ENCODE measurements at regions not wholly inside any gene's neighbourhood (a gene's known extent, or its start where the extent isn't known, plus 50 kb on each side); places are given as distances from the start of the nearest gene placed in this dataset.

GRCh38 chr14:87079416-87079815, 913.6 kb downstream of the GALC start:
- TF ChIP-seq, protein P1, sequence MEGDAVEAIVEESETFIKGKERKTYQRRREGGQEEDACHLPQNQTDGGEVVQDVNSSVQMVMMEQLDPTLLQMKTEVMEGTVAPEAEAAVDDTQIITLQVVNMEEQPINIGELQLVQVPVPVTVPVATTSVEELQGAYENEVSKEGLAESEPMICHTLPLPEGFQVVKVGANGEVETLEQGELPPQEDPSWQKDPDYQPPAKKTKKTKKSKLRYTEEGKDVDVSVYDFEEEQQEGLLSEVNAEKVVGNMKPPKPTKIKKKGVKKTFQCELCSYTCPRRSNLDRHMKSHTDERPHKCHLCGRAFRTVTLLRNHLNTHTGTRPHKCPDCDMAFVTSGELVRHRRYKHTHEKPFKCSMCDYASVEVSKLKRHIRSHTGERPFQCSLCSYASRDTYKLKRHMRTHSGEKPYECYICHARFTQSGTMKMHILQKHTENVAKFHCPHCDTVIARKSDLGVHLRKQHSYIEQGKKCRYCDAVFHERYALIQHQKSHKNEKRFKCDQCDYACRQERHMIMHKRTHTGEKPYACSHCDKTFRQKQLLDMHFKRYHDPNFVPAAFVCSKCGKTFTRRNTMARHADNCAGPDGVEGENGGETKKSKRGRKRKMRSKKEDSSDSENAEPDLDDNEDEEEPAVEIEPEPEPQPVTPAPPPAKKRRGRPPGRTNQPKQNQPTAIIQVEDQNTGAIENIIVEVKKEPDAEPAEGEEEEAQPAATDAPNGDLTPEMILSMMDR (conservative IDR thresholded peaks at IDR 0.05): no peak
- no peak for TF ChIP-seq ZFX (IDR thresholded peaks at IDR 0.05)

Data from C4-2B (cell line).